Psoas muscle (tissue), 7 donors: ENCODE measurements at regions not wholly inside any gene's neighbourhood (a gene's known extent, or its start where the extent isn't known, plus 50 kb on each side); places are given as distances from the start of the nearest gene placed in this dataset.
A peak's percentile ranks its signal among the peaks of the same experiment; 100 is the strongest.

Source experiments
- ATAC-seq, 4 donors: fragments of 200-7000 bp; cut with Tn5 transposase; one replicate each; pipeline ENCODE4 v1.9.1; 2020; ENCODE audit warnings: moderate library complexity in 3 of 4, mild to moderate bottlenecking in 2 of 4
- DNase-seq, 2 donors: peaks; one replicate each; pipeline ENCODE4 v3.0.0-alpha.2; 2020
- H3K27ac ChIP-seq: fragments of 200-600 bp; one replicate; pipeline ENCODE4 v1.8.0; 2022
- H3K27me3 ChIP-seq, 3 donors: fragments of 200-600 bp in 1 of 3; one replicate each; pipeline versions ENCODE4 v1.6.1 to v1.8.0; 2013 to 2022; ENCODE audit warnings: low read length in 2 of 3, mild to moderate bottlenecking in 2 of 3, moderate library complexity in 1 of 3; ENCODE audit not compliant: insufficient read depth in 3 of 3
- H3K36me3 ChIP-seq, 2 donors: fragments of 200-600 bp in 1 of 2; one replicate each; pipeline versions ENCODE4 v1.6.1 to v1.8.0; 2013 to 2022; ENCODE audit warnings: low read depth in 1 of 2, mild to moderate bottlenecking in 1 of 2, moderate library complexity in 1 of 2; ENCODE audit not compliant: insufficient read depth in 1 of 2
- H3K4me1 ChIP-seq: fragments of 200-600 bp; one replicate; pipeline ENCODE4 v1.8.0; 2022
- H3K4me3 ChIP-seq: fragments of 200-600 bp; one replicate; pipeline ENCODE4 v1.8.0; 2022; ENCODE audit warnings: mild to moderate bottlenecking
- H3K9me3 ChIP-seq: fragments of 200-600 bp; one replicate; pipeline ENCODE4 v1.8.0; 2022
- CTCF ChIP-seq: fragments of 200-600 bp; IDR thresholded peaks from one replicate; pipeline ENCODE4 v1.8.0; 2022; ENCODE audit warnings: antibody characterized with exemption
- WGBS, 3 donors: extraction: QIAGEN DNeasy Blood & Tissue Kit; methylation state at CpG; one replicate each; pipeline versions ENCODE4 v1.1.6 to v1.1.7; 2013; 5-methylcytosine and 5-hydroxymethylcytosine counted together
- intact Hi-C, 2 donors: fragments of 100-400 bp; cut with DNase I; formaldehyde crosslinking; loops; one replicate each; pipeline versions ENCODE4 v1.11.0 to v1.14.2; 2022
- donor health status: healthy with polysubstance abuse.
- donor health status: DM: no; HTN: no; CAD: no; lungs with moderate emphysema.
- donor health status: Bipolar disorder and iron deficiency.
- donor health status: healthy.
- donor health status: DM: yes; HTN: yes; CAD: no.
- donor health status: DM: no; HTN: no; CAD: no.
- donor health status: DM: yes; HTN: yes; CAD: no.

GRCh38 chr13:68125087-68125480 lies 894.9 kb upstream of the PCDH9 start:
- intact Hi-C loops, result no loop called here
- DNase-seq, result no peak
- Histone ChIP-seq H3K4me1 (no peaks in the 10 kb centered on the region), H3K36me3 (no peaks in the 10 kb centered on the region), H3K9me3 (no peaks in the 10 kb centered on the region), H3K27me3 (no peaks in the 10 kb centered on the region), H3K4me3 (no peak overlapping the region), H3K27ac (no peak overlapping the region)
- 54 to 77% (median 63%) methylated on average over 2 of the region's 2 CpGs for WGBS, 3 donors
- no peak for ATAC-seq
- TF ChIP-seq CTCF, result no peak

- Histone ChIP-seq H3K9me3 (no peaks in the 10 kb centered on the region), H3K36me3 (no peaks in the 10 kb centered on the region), H3K27ac (no peak overlapping the region), H3K27me3 (no peaks in the 10 kb centered on the region), H3K4me3 (no peak overlapping the region), H3K4me1 (no peaks in the 10 kb centered on the region)
- ATAC-seq (no peak), DNase-seq (no peak)
- intact Hi-C loops, result no loop called here
- WGBS, 3 donors, result 86 to 92% (median 87%) methylated on average over 2 of the region's 2 CpGs
- TF ChIP-seq CTCF, result no peak
These were observed 894.4 kb upstream of the PCDH9 start for GRCh38 chr13:68124437-68125086.

GRCh38 chr13:68110178-68110768 lies 880.1 kb upstream of the PCDH9 start:
- Histone ChIP-seq H3K4me3 (no peak overlapping the region), H3K4me1 (no peaks in the 10 kb centered on the region), H3K27me3 (no peaks in the 10 kb centered on the region), H3K36me3 (no peaks in the 10 kb centered on the region), H3K9me3 (no peaks in the 10 kb centered on the region), H3K27ac (no peak overlapping the region)
- ATAC-seq (no peak), DNase-seq (no peak)
- intact Hi-C loops, result no loop called here
- WGBS, 3 donors, result 58 to 66% (median 65%) methylated on average over 2 of the region's 2 CpGs
- no peak for TF ChIP-seq CTCF

- Histone ChIP-seq H3K36me3 (no peaks in the 10 kb centered on the region), H3K9me3 (no peaks in the 10 kb centered on the region), H3K27me3 (no peaks in the 10 kb centered on the region), H3K4me3 (no peak overlapping the region), H3K27ac (no peak overlapping the region), H3K4me1 (no peaks in the 10 kb centered on the region)
- ATAC-seq (no peak), DNase-seq (peak in 1 of 2 donors; percentile 36)
- WGBS, 3 donors, result 95 to 96% (median 96%) methylated on average over 23 to 29 of the region's 29 CpGs
- intact Hi-C loops, result no loop called here
- no peak for TF ChIP-seq CTCF
These were observed 877.5 kb upstream of the PCDH9 start for GRCh38 chr13:68107667-68108066.

- 61 to 64% (median 62%) methylated on average over 2 of the region's 2 CpGs for WGBS, 3 donors
- Histone ChIP-seq H3K4me3 (no peak overlapping the region), H3K27me3 (no peaks in the 10 kb centered on the region), H3K36me3 (no peaks in the 10 kb centered on the region), H3K27ac (no peak overlapping the region), H3K9me3 (no peaks in the 10 kb centered on the region), H3K4me1 (no peaks in the 10 kb centered on the region)
- ATAC-seq (no peak), DNase-seq (no peak)
- TF ChIP-seq CTCF, result no peak
- intact Hi-C loops, result no loop called here
These were observed 869.5 kb upstream of the PCDH9 start for GRCh38 chr13:68099631-68100030.
